Activated CD8-positive, alpha-beta memory T cell treated with anti-CD3 and anti-CD28 coated beads, Interleukin-2, amount 10 ng/mL, durations not matched to agents 7 days and 5 days (primary cell): ENCODE measurements at regions not wholly inside any gene's neighbourhood (a gene's known extent, or its start where the extent isn't known, plus 50 kb on each side); places are given as distances from the start of the nearest gene placed in this dataset.

ENCODE experiments used
- ATAC-seq: fragments of 150-1000 bp; cut with Tn5 transposase; one replicate; pipeline ENCODE4 v1.10.0; 2021; ENCODE audit warnings: moderate library complexity
- CTCF ChIA-PET: fragments of 350-600 bp; sonication (Branson Sonifier 250); formaldehyde crosslinking; loops from one replicate; lab custom pipeline; 2021; ENCODE audit warnings: antibody characterized with exemption; lab: Charles Lee
- DNase-seq: peaks from one replicate; pipeline ENCODE4 v3.0.0-alpha.2; 2020
- H3K27ac Mint-ChIP-seq: one replicate; pipeline ENCODE4 v1.8.0; 2021; ENCODE audit warnings: mild to moderate bottlenecking, mixed read lengths
- H3K27me3 Mint-ChIP-seq: one replicate; pipeline ENCODE4 v1.8.0; 2021; ENCODE audit warnings: mixed read lengths
- H3K36me3 Mint-ChIP-seq: one replicate; pipeline ENCODE4 v1.8.0; 2021; ENCODE audit warnings: mild to moderate bottlenecking, mixed read lengths
- H3K4me1 Mint-ChIP-seq: one replicate; pipeline ENCODE4 v1.8.0; 2021; ENCODE audit warnings: mixed read lengths
- H3K4me3 Mint-ChIP-seq: one replicate; pipeline ENCODE4 v1.8.0; 2021; ENCODE audit warnings: mild to moderate bottlenecking, moderate library complexity, mixed read lengths
- H3K9me3 Mint-ChIP-seq: one replicate; pipeline ENCODE4 v1.8.0; 2022; ENCODE audit warnings: low read depth, mixed read lengths

DNA sequence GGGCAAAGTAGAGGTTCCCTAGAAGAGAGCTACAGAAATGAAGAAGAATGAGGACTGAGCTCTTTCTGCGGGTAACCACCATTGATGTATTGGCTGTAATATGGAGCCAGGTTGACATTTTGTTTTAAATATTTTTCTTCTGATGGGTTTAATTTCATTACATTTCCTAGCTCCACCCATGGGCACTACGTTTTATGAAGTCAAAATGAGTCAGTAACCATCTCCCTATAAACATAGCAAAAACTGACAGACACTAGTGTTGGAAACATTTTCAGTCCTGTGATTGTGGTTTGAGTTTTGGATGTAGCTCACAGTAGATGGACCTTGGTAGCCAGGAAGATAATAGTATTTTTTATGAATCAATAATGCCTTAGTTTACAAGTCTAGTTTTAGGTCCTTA is 470.4 kb upstream of the B3GALT2 start:
- Mint-ChIP-seq H3K27me3 (no peaks in the 10 kb centered on the region), H3K27ac (no peak overlapping the region), H3K4me3 (no peak overlapping the region), H3K36me3 (peaks cover 21% of the 10 kb centered on the region), H3K4me1 (peaks cover 5% of the 10 kb centered on the region), H3K9me3 (peaks cover 19% of the 10 kb centered on the region)
- no peak for ATAC-seq
- DNase-seq = no peak
- CTCF ChIA-PET = interaction anchor here (0.6 kb wide), 1 partner anchor 125 kb away, joined by 4 read pairs; no protein-coding TSS in a partner anchor

- Mint-ChIP-seq H3K36me3 (peaks cover 24% of the 10 kb centered on the region), H3K4me1 (peaks cover 5% of the 10 kb centered on the region), H3K27ac (no peak overlapping the region), H3K9me3 (peaks cover 21% of the 10 kb centered on the region), H3K27me3 (no peaks in the 10 kb centered on the region), H3K4me3 (no peak overlapping the region)
- CTCF ChIA-PET = interaction anchor here (1.2 kb wide), 1 partner anchor 36 kb away, joined by 3 read pairs; no protein-coding TSS in a partner anchor
- DNase-seq = no peak
- ATAC-seq = no peak
These were observed 468.7 kb upstream of the B3GALT2 start for GRCh38 chr1:193654951-193655735.

DNA sequence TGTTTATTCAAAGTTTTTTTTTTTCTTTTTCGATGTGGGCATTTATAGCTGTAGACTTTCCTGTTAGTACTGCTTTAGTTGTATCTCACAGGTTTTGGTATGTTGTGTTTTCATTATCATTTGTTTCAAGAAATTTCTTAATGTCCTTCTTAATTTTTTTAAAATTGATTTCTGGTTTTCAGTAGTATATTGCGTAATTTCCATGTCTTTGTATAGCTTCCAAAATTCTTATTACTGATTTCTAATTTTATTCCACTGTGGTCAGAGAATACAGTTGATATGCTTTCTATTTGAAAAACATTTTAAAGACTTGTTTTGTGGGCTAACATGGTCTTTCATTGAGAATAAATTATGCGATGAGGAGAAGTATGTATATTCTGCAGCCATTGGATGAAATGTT is 463.2 kb upstream of the B3GALT2 start:
- CTCF ChIA-PET = no interaction called here
- H3K27me3 Mint-ChIP-seq = no peaks in the 10 kb centered on the region
- peaks cover 23% of the 10 kb centered on the region for H3K9me3 Mint-ChIP-seq
- H3K4me3 Mint-ChIP-seq = no peak overlapping the region
- no peak overlapping the region for H3K27ac Mint-ChIP-seq
- peaks cover 20% of the 10 kb centered on the region for H3K36me3 Mint-ChIP-seq
- peaks cover 2% of the 10 kb centered on the region for H3K4me1 Mint-ChIP-seq
- DNase-seq (no peak), ATAC-seq (no peak)

- no peak for ATAC-seq
- no peak overlapping the region for H3K27ac Mint-ChIP-seq
- peaks cover 5% of the 10 kb centered on the region for H3K36me3 Mint-ChIP-seq
- CTCF ChIA-PET = no interaction called here
- no peak overlapping the region for H3K4me3 Mint-ChIP-seq
- peaks cover 5% of the 10 kb centered on the region for H3K4me1 Mint-ChIP-seq
- peaks cover 3% of the 10 kb centered on the region for H3K9me3 Mint-ChIP-seq
- H3K27me3 Mint-ChIP-seq = no peaks in the 10 kb centered on the region
- DNase-seq = no peak
These were observed 448.5 kb upstream of the B3GALT2 start for GRCh38 chr1:193634876-193635275.

- H3K4me3 Mint-ChIP-seq = no peak overlapping the region
- H3K4me1 Mint-ChIP-seq = peaks cover 5% of the 10 kb centered on the region
- ATAC-seq (peak; percentile 27), DNase-seq (no peak)
- H3K9me3 Mint-ChIP-seq = peaks cover 3% of the 10 kb centered on the region
- H3K36me3 Mint-ChIP-seq = peaks cover 4% of the 10 kb centered on the region
- CTCF ChIA-PET = interaction anchor here (1.0 kb wide), 1 partner anchor 44 kb away, joined by 3 read pairs; no protein-coding TSS in a partner anchor
- no peak overlapping the region for H3K27ac Mint-ChIP-seq
- no peaks in the 10 kb centered on the region for H3K27me3 Mint-ChIP-seq
These were observed 448.1 kb upstream of the B3GALT2 start for GRCh38 chr1:193634470-193634869.

- H3K36me3 Mint-ChIP-seq = peaks cover 2% of the 10 kb centered on the region
- ATAC-seq (no peak), DNase-seq (no peak)
- no peak overlapping the region for H3K4me3 Mint-ChIP-seq
- no peaks in the 10 kb centered on the region for H3K27me3 Mint-ChIP-seq
- peaks cover 3% of the 10 kb centered on the region for H3K9me3 Mint-ChIP-seq
- CTCF ChIA-PET = interaction anchor here (1.0 kb wide), 1 partner anchor 43 kb away, joined by 3 read pairs; no protein-coding TSS in a partner anchor
- H3K4me1 Mint-ChIP-seq = peaks cover 5% of the 10 kb centered on the region
- no peak overlapping the region for H3K27ac Mint-ChIP-seq
These were observed 447.6 kb upstream of the B3GALT2 start for GRCh38 chr1:193633991-193634390.

GRCh38 chr1:193633093-193633492 is 446.7 kb upstream of the B3GALT2 start:
- Mint-ChIP-seq H3K36me3 (no peaks in the 10 kb centered on the region), H3K4me3 (no peak overlapping the region), H3K4me1 (peaks cover 5% of the 10 kb centered on the region), H3K27ac (no peak overlapping the region), H3K27me3 (no peaks in the 10 kb centered on the region), H3K9me3 (peaks cover 3% of the 10 kb centered on the region)
- ATAC-seq (no peak), DNase-seq (no peak)
- CTCF ChIA-PET = no interaction called here

GRCh38 chr1:193631306-193631705 is 444.9 kb upstream of the B3GALT2 start:
- peaks cover 5% of the 10 kb centered on the region for H3K4me1 Mint-ChIP-seq
- no peaks in the 10 kb centered on the region for H3K36me3 Mint-ChIP-seq
- DNase-seq (no peak), ATAC-seq (no peak)
- CTCF ChIA-PET = no interaction called here
- no peaks in the 10 kb centered on the region for H3K9me3 Mint-ChIP-seq
- H3K27me3 Mint-ChIP-seq = no peaks in the 10 kb centered on the region
- no peak overlapping the region for H3K27ac Mint-ChIP-seq
- H3K4me3 Mint-ChIP-seq = no peak overlapping the region

- no peak for DNase-seq
- Mint-ChIP-seq H3K27me3 (no peaks in the 10 kb centered on the region), H3K4me3 (no peak overlapping the region), H3K9me3 (no peaks in the 10 kb centered on the region), H3K36me3 (no peaks in the 10 kb centered on the region), H3K27ac (no peak overlapping the region), H3K4me1 (peaks cover 5% of the 10 kb centered on the region)
- CTCF ChIA-PET = no interaction called here
- no peak for ATAC-seq
These were observed 443.5 kb upstream of the B3GALT2 start for GRCh38 chr1:193629875-193630274.

DNA sequence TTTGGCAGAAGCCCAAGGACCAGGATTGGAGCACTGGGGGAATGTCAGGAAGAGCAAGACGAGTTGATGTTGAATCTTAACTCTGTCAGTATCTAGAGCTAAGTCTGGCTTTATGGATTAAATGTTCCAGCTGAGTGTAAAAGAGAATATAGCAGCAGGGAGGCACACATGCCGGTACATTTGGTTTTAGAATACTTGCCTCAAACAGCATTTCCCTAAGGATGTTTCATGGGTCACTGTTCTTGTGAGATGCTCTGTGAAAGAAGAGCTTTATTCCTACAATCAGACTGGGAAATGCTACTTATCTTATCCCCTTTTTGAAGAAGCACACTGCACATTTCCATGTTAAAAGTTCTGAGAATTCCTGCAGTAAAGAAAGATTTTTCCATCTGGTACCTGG is 440.3 kb upstream of the B3GALT2 start:
- Mint-ChIP-seq H3K27me3 (no peaks in the 10 kb centered on the region), H3K9me3 (no peaks in the 10 kb centered on the region), H3K27ac (no peak overlapping the region), H3K4me3 (no peak overlapping the region), H3K36me3 (no peaks in the 10 kb centered on the region), H3K4me1 (no peaks in the 10 kb centered on the region)
- DNase-seq (no peak), ATAC-seq (no peak)
- CTCF ChIA-PET = interaction anchor here (0.8 kb wide), 1 partner anchor 10 kb away, joined by 3 read pairs; no protein-coding TSS in a partner anchor

- H3K27me3 Mint-ChIP-seq = no peaks in the 10 kb centered on the region
- no peak overlapping the region for H3K4me3 Mint-ChIP-seq
- no peak for DNase-seq
- CTCF ChIA-PET = no interaction called here
- no peaks in the 10 kb centered on the region for H3K9me3 Mint-ChIP-seq
- H3K27ac Mint-ChIP-seq = no peak overlapping the region
- no peaks in the 10 kb centered on the region for H3K4me1 Mint-ChIP-seq
- no peak for ATAC-seq
- no peaks in the 10 kb centered on the region for H3K36me3 Mint-ChIP-seq
These were observed 438.8 kb upstream of the B3GALT2 start for GRCh38 chr1:193625255-193625654.

DNA sequence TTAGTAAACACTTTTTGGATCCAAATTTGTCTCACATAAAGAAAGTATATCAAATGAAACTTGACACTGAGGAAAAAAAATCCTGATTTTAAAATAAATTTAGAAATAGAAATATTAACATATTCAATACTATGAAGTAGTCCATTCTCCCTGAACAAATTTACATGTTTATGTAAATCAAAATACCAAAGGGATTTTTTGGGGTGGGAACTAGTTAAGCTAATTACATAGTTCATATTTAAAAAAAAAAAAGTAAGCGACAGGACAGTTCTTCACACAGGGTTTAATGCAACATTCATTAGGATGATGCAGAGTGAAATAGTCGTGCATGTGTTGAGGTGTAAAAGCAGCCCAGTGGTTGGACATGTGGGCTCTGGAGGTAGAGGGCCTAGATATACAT is 433.5 kb upstream of the B3GALT2 start:
- no peak for ATAC-seq
- no peaks in the 10 kb centered on the region for H3K36me3 Mint-ChIP-seq
- H3K4me1 Mint-ChIP-seq = peaks cover 3% of the 10 kb centered on the region
- CTCF ChIA-PET = no interaction called here
- no peak overlapping the region for H3K4me3 Mint-ChIP-seq
- H3K27ac Mint-ChIP-seq = no peak overlapping the region
- H3K27me3 Mint-ChIP-seq = no peaks in the 10 kb centered on the region
- no peak for DNase-seq
- H3K9me3 Mint-ChIP-seq = peaks cover 6% of the 10 kb centered on the region

- ATAC-seq = peak; percentile 53
- Mint-ChIP-seq H3K9me3 (peaks cover 6% of the 10 kb centered on the region), H3K27me3 (no peaks in the 10 kb centered on the region), H3K4me1 (peaks cover 8% of the 10 kb centered on the region), H3K36me3 (peaks cover 2% of the 10 kb centered on the region), H3K27ac (no peak overlapping the region), H3K4me3 (no peak overlapping the region)
- DNase-seq = no peak
- CTCF ChIA-PET = no interaction called here
These were observed 428.4 kb upstream of the B3GALT2 start for GRCh38 chr1:193614817-193615216.

DNA sequence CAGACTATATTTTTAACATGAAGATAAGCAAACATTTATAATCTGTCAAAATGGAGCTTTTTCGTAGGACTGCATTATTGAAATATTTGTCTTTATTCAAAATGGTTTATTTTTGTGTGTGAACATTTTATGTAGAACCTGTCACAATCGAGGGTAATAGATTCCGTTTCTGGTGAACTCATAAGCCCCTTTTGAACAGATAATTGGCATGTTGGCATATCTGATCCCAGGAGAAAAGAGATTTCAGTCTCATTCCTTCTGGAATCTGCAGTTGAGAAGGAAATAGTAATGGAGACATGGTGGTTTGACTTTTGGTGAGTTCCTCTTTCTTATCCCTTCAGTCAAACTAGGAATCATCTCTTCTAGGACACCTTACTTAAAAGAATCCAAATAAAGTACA is 427.9 kb upstream of the B3GALT2 start:
- Mint-ChIP-seq H3K27ac (no peak overlapping the region), H3K36me3 (peaks cover 2% of the 10 kb centered on the region), H3K27me3 (no peaks in the 10 kb centered on the region), H3K4me1 (peaks cover 11% of the 10 kb centered on the region), H3K4me3 (no peak overlapping the region), H3K9me3 (peaks cover 6% of the 10 kb centered on the region)
- no peak for ATAC-seq
- no peak for DNase-seq
- CTCF ChIA-PET = no interaction called here
